Left renal cortex interstitium (tissue), 4 donors: ENCODE measurements at regions not wholly inside any gene's neighbourhood (a gene's known extent, or its start where the extent isn't known, plus 50 kb on each side); places are given as distances from the start of the nearest gene placed in this dataset.

Experiments
- DNase-seq, 4 donors: peaks; one replicate each; pipeline ENCODE4 v3.0.0-alpha.2; 2013; ENCODE audit warnings: low read depth in 4 of 4, low spot score in 2 of 4, missing footprints in 1 of 4

DNA sequence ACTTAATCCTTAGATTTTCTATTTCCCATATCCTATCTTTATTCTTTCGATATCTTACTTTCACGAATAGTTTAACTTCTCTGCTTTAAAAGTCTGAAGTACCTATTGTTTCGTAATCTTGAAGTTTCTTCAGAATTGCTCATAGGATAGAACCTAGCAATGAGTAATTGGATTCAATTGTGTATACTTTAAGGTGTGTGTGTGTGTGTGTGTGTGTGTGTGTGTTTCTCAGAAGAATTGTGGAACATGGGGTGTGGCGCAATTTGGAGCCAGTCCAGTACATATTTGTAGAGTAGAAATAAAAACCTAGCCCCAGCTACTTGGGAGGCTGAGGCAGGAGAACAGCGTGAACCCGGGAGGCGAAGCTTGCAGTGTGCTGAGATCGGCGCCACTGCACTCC lies 897.6 kb downstream of the BCL11A start:
- DNase-seq, result no peak

DNA sequence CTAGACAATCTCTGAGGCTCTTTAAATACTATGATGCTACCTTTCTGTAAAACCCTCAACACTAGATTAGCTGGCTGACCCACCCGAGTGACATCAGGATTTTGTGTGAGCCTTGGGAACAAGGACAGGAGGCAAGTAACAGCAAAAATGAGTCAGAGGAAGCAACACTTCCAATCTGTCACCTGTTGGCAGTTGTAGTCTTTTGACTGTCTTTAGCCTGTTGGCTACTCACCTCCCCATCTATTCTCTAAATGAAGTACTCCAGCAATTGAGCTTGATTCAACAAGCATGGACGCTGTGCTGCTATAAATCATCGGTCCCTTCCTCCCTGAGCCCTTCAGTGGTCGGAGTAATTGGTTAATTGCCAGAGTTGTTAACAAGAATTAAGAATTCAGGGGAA lies 898.7 kb downstream of the BCL11A start:
- no peak for DNase-seq

DNA sequence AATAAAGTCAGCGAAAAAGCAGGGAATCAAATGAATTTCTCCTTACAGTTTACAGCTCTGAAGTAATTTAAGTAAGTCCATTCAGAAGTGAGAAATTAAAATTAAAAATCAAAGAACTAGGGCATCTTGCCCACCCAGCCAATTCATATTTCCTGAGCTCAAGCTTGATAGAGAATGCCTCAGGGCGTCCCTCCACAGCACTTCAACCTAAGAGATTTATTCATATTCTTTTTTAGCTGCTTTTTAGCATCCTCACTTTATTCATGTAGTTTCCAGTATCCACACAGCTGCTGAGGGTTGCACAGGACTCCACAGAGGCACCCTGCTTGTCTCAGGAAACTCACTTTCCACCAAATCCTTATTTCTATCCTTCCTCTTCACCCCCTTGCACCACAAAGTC lies 900.3 kb downstream of the BCL11A start:
- DNase-seq, result no peak

DNA sequence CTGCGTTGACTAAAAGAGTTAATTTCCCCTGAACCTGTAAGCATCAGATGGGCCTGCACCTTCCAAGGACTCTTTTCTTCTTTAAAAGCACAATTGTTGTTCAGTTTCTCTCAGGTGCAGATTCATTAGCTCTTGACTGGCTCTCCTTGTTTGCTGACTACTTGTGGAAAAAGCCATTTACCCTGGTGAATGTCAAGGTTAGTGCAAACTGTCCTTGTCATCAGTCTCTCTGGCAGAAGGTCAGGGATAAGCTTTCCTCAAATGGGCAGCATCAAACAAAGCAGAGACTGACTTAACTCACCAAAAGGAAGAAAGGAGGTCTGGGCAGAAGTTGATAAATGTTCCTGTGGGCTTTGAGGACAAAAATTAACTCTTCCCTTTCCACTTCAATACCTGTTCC lies 922.7 kb downstream of the BCL11A start:
- DNase-seq, result no peak

DNA sequence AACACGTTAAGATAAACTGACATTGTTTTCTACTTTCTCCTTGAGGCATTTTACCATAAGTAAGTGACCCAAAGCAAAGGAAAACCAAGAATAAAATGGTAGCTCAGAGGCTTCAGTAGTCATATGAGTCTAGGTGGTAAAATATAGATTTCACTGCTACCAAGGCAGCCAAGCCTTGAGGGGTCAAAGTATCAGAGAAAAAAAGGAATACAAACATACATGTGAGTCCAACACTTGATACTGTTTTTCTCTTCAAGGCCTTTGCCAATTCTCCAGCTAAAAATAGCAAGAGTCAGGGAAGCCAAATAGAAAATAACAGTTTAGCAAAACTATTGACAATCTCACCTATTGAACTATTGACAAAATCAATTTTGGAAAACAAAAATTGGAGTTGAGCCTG lies 925.9 kb downstream of the BCL11A start:
- DNase-seq, result no peak

DNA sequence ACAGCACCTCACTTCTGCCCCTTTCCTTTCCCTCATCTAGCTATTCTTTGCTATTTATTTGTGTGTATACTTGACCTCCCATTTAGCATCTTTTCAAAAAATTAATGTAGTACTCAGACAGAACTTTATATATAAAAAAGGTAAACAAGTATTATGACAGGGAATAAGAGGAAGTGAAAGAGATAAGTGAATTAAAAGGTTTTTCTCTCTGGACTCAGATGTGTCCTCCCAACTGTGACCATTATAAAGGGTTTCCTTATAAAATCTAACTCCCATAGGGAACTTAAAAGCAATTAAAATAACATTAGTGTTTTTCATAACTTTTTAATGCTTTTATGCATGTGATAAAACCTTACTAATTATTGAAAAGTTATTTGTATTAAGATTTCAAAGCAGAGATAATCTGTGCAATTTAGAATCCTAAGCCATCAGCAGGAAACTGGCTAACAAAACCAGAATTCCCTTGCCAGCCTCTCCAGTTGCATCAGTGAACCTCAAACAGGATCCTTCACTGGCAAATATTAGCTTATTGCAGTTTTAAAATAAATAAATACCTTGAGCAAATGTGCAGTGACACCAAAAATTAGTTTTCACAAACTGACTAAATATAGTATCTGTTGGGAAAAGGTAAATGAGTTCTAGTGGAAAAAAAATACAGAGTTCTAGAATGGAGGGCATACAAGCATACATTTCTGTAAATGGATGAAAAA lies 930.7 kb downstream of the BCL11A start:
- no peak for DNase-seq

DNA sequence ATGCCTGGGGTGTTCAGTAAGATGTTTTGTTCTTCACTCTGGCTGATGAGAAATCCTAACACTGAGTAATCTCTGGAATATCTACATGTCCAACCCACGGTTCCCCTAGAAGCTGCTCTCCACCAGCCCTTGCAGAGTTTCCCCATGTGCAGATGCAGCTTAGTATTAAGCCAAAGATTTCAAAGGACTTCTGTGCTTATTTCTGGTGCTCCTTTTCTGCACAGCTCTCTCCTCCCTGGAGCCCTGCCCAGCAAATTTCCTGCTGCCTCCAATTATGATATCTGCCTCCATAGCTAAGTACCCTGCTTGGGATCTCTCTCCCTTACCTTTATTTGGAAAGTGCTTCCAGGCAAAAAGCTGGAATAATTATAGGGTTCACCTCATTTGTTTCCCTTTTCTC lies 949.3 kb downstream of the BCL11A start:
- DNase-seq, result no peak

DNA sequence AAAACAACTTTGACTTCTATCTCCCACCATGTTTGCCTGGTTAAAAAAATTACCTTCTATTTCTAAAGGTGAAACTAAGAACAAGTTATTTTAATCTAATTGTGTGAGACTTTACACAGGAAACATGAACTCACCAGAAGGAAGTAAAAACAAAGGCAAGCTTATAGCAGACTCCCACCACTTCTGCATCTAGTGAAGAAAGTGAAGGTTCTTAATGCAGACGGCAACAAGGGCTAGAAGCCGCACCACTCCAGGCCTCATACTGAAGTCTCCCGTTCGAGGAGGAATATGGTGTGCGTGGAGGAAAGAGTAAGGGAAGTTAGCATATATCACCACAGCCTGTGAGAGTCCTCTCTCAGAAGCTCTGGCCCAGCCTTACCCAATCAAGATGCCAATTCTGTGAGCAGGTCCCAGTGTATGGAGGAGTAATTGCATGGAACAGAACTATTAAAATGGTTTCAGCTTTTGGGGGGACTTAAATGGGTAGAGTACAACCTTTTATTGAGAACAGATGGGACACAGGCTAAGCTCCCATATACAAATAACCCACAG lies 958.7 kb downstream of the BCL11A start:
- DNase-seq, result no peak

DNA sequence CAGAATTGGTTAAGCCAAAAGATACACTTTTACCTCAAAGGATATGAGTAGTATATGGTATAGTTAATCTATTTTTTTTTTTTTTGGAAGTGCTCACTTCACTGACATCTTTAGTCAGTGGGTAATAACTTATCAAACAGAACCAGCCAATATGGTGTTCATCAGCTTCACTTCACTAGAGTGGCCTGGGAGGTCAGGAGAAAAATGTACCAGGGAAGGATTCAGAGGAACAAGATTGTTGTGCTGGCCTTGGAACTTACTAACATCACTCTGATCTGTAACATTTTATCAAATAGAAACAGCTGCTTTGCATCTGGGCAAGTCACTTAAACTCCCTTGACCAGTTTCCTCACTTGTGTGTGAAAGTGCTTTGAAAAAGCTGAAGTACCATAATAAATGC lies 962.7 kb downstream of the BCL11A start:
- DNase-seq, result no peak

DNA sequence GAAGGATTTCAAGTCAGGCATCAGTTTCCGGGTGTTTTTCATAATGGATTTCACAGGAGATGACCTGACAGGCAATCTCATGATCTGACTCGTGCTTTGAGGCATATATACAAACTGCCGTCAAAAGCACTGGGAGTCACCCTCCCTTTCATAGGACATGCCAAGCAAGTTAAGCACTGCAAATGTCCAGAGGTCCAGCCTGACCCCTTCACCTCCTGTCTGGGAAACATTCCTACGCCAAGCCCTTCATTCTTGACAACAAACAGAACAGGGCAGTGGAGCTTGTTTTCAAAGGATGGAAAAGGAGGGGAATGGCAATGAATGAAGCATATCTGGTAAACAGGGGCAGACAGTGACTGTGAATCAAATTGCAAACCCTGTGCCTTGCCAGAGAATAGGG lies 963.6 kb downstream of the BCL11A start:
- DNase-seq, result no peak

DNA sequence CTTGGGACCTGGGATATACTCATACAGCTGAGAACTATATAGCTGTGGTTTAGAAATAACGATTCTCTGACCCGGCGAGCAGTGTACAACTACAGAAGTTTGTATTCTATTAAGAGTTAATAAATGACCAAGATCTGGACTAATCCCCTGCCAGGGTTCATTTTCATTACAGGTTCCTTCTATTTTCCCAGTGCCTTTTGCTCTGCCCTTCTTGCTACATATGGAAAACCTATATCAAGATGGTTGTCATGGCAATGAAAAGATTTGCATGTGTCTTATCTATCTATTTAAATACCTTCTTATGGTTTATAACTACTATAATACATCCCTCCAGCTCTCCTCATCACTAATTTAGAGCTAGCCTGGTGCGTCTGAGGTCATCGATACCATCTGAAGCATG lies 965.2 kb downstream of the BCL11A start:
- no peak for DNase-seq

DNA sequence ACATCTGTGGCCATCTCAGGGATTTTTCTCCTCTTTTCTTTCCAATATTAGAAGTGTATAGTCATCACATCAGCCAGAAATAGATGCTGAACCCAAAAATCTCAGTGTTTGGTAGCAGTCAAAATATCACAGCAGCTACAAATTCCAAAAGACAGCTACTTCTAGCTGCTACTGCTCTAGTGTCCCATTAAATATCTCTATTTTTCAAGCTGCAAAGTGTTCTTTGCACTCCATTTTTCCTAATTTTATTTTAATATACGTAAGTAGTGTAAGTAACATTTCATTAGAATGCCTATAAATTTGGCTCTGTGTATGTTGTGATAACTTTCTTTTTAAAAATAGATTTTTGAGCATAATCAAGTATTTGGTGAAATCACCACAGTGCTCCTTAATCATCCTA lies 967.3 kb downstream of the BCL11A start:
- DNase-seq, result no peak

DNA sequence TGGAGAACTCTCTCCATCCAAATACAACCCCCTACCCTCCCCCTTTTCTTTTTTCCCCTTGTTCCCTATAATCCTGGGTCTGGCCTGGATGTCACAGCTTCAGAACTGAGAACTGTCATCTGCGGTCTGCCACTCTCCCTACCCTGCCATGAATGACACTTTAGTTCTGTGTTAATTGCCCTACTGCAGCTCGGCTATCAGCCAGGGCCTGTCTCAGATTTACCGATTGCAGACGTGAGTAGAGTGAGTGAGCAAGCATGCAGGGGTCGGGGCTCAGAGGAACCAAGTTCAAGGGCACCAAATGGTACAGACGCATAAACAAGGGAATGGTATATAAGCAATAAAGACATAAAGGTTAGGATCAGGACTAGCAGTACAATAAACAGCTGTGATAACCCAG lies 967.8 kb downstream of the BCL11A start:
- no peak for DNase-seq

DNA sequence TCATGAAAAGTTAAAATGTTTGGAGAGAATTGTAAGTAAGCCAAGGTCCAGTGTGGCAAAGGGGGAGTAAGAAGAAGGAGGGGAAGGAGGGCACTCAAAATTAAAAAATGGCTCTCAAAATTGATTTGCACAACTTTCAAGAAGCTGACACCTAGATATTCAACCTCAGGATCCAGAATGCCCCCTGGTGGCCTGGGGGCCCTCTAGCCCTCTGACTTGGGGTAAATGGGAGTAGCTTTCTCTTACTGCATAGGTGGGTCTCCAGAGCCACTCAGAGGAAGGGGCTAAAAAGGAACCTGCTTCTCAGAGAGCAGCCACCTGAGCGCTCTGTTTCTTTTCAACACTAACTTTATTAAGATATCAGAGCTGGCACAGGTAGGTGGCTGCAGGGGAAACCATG lies 968.5 kb downstream of the BCL11A start:
- no peak for DNase-seq

DNA sequence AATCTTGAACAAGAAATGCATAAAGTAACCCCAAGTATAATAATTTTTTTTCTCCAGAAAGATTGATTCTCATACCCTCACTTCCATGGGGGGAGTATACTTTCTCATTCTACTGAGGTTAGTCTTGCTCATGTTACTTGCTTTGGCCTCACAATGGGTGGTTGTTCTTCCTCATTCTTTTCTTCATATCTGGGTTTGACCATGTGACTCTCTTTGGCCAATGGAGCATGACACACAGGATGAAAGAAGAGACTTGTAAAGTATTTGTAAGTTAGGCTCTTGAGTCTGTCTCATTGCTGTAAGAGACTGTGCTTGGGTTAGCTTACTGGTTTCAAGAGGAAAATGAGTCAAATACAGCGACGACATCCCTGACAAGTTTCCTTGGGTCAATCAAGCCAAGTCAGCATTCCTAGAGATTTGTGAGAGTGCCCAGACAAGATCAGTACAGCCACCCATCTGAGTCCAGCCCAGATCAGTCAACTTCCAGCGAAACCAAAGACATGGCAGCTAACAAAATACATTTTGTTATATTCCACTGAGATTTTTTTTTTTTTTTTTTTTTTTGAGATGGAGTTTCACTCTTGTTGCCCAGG lies 970.2 kb downstream of the BCL11A start:
- no peak for DNase-seq

DNA sequence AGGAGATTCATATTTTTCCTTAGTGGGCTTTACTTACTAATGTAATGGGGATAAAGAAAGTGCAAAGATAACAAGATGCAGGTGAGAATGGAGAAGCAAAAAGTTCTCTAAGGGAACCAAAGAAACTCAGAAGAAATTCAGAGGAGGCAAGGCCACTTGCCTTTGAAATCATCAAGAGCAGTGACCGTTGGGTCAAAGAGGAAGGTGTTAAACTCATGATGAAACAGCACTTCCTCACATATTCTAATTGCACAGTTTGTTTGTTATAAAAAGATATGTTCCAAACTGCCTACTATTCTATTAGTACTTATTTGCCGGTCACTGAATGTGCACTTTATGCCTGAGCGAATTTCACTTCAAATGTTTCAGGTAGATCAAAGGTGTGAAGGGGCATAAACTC lies 975.1 kb downstream of the BCL11A start:
- no peak for DNase-seq

DNA sequence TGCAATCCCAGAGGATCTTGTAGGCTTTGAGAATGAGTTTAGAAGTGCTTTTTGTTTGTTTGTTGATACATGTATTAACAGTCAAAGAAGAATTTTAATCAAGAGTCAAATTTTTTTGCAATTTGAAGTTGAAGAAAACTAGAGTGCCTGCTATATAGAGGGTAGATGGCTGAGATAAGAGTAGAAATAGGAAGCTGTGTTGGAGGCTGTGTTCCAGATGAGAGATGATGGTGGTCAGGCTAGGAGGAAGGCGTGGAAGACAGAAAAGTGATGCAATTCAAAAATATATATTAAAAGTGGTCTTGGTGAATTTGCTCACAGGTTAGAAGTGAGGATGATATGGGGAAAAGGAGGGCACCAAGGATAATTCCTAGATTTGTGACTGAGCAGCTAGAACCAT lies 978.3 kb downstream of the BCL11A start:
- DNase-seq, result no peak

DNA sequence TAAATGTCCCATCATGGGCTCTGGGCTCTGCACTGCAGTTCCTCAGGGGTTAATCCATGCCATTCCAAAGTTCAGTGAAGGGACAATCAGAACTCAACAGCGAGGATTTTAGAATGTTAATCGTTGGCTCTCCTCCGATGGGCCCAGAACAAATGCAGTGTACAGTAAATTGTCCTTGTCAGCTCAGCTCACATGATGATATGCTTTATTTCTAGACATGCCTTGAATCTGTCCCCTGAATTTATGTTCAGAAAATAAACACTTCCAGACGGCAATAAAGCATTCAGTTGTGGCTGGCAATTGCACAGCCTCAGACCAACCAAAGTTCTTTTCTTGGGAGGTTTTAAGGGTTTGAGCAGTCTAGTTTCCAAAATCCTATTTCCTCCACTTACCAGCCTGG lies 981.2 kb downstream of the BCL11A start:
- no peak for DNase-seq

DNA sequence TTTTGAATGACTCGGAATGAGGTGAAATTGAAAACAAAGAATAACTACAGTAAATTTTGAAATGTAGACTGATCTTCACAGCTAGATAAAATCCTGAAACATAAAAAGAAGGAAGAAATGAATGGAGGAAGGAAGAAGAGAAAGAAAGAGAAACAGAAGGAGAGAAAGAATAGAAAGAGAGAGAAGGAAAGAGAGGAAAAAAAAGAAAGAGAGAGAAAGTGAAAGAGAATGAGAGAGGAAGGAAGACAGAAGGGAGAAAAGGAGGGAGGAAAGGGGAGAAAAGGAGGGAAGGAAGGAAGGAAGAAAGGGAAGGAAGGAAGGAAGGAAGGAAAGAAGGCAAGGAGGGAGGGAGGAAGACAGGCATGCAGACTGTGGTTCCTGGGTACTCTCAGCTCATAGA lies 982.6 kb downstream of the BCL11A start:
- DNase-seq, result no peak

DNA sequence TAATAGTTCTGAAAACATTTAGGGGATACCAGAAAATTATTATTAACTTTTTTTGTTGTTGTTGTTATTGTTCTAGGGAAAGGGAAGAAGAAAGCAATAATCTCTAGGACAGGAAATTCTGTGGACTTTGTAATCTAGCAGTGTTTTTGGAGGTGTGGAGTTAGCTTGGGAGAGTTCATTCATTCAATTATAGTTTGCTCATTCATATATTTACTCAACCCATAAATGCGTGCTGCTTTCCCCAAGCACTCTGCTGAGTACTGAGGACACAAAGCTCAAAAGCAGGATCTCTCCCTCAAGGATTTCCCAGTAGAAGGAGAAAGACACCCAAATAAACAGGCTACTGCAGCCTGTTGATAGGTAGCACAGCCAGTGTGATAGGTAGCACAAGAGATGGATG lies 984.3 kb downstream of the BCL11A start:
- no peak for DNase-seq

DNA sequence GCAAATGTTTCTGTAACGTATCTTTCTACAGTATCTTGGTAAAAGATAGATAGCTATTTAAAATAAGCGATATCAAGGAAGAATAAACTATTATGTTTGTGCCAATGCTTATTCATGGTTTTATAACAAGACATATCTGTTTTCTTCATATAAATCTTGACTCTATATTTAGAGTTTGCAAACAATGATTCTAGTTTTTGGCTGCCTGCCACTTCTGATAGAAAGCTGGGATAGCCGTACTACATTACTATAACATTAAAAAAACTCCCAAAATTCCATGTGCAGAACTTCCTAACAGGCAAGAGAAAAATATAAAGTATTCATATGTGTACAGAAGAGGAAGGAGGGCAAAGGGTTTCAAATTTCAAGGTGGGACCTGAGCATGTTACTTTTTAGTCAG lies 985.0 kb downstream of the BCL11A start:
- DNase-seq, result no peak

DNA sequence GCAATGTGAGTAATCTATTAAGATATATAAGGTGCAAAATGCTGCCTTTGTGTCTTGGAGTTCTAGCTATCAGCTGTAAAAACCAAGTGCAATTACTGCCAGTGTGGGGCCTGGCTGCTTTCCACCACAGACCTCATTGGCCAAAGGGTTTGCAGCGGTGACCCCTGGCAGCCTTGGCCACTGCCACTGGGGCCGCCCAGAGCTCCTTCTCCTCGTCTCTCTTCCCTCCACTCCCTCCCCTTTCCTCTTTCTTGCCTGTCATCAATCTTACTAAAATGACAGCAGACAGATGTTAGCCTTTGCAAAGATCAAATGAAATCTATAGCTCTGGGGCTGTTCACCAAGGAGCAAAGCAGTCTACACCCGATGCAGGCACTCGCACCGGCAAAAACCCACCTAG lies 986.3 kb downstream of the BCL11A start:
- no peak for DNase-seq

DNA sequence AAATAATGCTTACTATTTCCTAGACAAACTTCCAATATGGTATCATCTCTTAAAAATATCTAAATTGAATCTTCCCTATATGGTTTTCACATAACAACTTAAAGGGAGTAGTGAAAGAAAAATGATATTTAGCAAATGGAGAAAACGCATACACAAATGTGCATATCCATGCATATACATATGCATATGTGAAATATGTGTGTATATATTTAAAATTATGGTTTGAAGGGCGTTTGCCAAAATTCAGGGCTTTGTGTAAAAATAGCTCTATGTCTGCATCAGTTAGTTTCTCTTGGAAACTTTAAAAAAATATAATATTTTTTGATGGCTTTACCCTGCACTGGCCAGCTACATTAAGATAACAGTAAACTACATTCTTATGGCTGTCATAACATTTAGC lies 986.7 kb downstream of the BCL11A start:
- no peak for DNase-seq
